NCI-H2081 treated with DMSO at 0.1 percent for 48 hours (cell line): ENCODE measurements at regions not wholly inside any gene's neighbourhood (a gene's known extent, or its start where the extent isn't known, plus 50 kb on each side); places are given as distances from the start of the nearest gene placed in this dataset.

ENCODE experiments used
- DNase-seq: peaks from one replicate; lab custom pipeline; 2025; lab: John Stamatoyannopoulos, UW

DNA sequence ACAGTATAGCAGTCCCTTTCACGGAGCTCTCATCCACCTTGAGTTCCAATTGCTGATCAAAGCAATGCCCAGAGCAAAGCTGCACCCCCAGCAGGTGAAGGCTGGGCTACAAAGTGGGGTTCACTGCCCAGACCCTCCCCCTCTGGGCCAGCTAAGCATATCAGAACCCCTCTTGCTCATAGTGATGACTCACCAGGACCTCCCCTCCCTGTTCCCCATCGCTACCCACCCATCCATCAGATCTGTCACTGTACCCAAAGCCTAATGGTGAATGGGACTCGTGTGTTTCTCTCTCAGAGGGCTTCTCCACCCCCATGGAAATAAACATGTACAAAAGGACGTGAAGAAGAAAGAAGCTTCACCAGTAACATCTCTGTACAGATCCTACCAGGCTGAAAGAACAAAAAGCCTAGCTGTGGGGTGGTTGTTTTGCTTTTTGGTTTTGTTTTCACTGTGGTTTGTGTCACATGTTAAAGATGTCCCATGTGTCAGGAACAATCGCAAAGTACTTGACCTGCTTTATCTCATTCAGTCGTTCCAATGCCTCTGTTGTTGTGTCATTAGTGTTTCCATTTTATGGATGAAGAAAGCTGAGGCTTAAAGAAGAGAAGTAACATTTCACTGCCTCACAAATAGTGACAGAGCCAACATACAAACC is 518.5 kb downstream of the CD83 start:
- no peak for DNase-seq

GRCh38 chr6:14638435-14638905 is 520.9 kb downstream of the CD83 start:
- no peak for DNase-seq

GRCh38 chr6:14638906-14639761 is 521.6 kb downstream of the CD83 start:
- peak; percentile 36 for DNase-seq

DNA sequence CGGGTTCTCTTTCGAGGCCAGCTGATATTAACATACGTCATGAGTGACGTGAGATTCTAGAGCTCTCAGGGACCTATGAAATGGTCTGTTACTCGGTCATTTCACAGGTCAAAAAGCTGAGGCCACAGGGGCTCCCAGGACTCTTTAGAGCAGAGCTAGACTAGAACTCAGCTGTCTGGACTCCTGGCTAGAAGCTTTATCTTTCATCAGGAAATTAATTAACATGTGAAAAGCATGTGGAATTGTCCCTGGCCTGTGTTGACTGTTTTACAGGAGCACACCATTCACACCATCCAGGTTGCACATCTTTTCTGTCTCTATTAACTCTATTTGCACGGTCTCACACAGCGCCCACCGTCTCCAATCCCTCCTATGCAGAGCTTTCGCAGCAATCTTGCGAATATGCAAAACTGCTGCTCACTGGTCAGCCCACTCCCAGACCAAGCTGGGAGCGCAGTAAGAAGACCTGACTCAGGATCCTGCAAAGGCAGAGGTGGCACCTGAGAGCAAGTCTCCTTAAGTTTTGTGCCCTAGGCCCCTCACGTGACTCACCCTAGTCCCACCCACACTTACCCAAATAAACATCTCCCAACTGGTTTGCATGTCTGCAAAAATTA is 522.5 kb downstream of the CD83 start:
- DNase-seq = no peak

DNA sequence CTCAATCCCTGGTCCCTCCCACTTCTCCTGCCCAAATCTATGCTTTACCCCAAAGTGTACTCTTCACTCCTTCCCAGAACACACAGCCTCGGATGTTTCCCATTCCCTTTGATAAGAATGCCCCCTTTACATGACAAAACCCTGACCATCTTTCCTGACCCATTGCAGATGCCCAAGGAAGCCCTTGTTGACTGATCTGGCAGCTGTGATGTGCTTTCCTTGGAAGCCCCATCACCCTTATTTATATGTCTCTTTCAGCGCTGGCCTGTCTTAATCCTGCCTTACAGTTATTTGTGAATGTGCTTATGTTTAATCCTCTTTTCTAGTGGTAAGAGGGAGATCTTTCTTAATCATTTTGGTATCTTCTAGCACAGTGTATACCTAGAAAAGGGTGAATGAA is 523.1 kb downstream of the CD83 start:
- DNase-seq = no peak

DNA sequence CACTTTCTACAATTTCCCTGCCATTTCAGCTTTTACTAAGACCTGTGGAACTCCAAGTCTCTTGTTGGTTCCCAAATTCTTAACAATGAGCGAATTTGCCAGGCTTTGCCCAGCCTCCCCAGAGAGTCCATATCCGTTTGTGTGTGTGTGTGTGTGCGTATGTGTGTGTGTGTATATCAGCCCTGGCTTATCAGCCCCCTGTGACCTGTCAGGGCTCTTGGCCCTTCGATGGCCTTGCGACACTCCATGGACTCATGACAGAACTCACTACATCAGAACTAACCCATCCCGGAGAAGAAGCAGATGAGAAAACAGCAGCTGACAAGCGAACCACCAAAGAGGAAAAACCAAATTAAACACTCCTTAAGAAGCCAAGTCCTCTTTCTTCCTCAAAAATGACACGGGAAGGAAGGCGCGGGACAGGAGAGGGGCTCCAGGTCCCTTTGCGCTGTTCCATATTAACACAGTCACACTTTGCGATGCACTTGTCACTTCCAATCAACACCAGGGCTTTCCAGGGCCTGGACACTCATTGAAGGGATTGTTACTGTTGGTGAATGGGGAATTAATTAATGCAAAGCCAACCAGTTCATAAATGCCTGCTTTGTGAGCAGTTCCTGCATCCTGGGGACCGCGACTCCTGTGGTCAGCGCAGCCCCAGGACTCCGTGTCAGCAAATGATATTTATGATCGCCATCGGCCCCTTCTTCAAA is 524.0 kb downstream of the CD83 start:
- no peak for DNase-seq

GRCh38 chr6:14642136-14642505 is 524.5 kb downstream of the CD83 start:
- DNase-seq = no peak

DNA sequence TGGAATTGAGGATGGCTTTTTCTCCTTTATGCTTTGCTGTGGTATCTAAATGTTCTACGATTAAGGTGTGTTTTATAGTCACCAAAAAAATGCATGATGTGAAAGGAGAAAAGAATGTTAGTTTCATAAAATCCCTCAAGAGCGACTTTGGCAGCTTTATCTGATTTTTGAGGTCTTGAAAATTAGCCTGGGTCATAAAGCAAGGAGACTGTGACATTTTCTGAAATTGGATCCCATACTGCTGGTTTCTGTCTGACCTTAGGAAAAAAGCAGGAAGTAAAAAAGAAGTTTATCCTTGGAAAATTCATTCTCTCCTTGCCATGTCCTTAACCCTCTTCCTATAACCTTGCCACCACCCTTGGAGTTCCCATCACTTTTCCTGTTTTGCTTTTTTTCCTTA is 525.3 kb downstream of the CD83 start:
- DNase-seq = no peak

GRCh38 chr6:14644381-14644780 is 526.8 kb downstream of the CD83 start:
- DNase-seq = no peak

DNA sequence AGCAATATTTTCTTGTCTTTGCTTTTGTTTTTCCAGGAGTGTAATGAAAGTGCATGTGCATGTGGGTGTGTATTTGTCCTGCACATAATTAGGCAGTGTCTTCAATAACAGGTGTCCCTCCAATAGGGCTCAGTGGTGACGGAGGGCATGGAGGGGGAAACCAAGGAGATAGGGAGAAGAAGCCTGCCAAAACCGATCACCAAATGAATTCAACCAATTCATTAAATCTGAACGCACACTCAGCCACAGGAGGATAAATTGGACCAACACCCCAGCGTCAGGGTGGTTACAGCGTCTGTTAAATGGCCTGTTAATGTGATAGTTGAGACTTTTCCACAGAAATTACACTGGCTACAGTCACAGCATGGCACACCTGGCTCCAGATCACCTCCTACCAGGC is 527.6 kb downstream of the CD83 start:
- no peak for DNase-seq

- no peak for DNase-seq
These were observed 528.3 kb downstream of the CD83 start for GRCh38 chr6:14645841-14646240.

DNA sequence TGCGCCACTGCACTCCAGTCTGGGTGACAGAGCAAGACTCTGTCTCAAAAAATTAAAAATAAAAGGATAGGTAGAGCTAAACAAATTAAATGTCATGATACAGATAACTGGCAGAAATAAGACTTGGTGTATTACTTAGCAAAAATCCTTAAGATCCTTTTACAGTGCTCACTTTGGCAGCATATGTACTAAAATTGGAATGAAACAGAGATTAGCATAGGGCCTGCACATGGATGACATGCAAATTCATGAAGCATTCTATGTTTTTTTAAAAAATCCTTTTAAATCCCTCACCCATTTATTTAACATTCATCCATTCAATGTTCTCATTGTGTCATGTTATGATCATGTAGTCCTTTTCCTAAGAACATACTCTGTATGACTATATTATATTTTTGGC is 528.8 kb downstream of the CD83 start:
- DNase-seq = no peak

DNA sequence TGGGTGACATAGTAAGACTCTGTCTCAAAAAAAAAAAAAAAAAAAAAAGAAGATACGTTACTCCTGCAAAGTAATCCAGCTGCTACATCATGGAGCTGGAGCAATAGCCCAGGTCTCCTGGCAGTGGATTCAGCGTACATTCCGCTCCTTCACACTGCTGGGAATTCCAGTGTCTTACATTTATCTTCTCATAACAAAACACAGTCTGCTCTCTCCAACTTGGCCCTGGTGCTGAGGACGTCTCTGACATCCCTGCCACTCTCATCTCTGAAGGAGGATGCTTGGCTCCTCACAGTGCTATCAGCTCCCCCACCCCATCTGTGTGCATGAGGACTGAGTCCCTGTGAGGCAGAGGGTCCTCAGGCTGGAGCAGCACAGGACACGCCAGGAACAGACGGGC is 529.8 kb downstream of the CD83 start:
- DNase-seq = no peak

DNA sequence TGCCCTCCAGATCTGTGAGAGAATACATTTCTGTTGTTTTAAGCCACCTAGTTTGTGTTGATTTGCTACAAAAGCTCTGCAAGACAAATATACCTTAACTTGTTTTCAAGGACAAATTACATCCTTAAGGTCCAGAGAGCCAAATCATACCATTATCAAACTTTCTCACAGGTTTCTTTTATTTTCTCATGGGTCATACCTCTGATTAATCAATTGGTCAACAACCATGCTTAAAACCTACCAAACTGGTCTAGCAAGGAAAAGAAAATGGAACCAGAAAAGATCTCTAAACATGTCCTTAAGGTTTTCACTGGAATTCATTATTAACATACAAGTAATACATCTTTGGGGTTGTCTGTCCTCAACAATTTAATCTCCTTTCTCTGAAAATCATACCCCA is 535.0 kb downstream of the CD83 start:
- no peak for DNase-seq

DNA sequence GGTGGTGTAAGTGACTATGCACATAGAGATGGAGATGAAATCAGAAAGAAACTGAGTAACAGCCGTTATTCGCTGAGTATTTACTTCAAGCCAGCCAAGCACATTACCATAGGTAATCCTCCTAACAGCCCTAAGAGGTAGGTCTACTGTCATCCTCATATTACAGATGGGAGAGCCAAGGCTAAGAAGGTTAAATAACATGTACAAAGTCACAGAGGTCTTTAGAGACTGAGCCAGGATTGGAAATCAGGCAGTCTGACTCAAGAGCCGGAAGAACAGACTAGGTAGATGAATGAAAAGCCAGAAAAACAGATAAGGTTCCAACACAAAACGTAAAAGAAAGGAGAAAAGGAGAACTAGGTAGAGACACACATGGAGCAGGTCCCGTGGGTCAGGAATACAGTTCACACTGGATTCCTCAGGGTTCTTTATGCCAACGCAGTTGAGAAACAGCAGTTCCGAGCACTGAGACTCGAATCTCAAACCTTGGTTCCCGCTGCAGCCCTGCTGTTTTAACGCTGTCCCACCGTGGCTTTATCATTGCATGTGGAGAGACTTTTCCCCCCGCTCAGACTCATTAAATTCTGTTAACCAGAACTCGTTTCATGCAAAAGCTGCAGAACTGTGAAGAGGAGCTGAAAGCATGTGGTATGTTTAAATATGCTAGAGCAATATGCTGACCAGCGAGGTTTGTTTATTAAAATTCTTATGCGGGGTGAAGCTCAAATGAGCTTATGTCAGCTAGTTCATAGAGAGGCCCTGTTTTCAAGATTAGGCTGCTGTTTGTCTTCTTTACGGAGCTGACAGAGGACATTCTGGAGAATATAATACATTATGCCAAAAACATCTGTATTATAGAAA is 537.9 kb downstream of the CD83 start:
- no peak for DNase-seq

DNA sequence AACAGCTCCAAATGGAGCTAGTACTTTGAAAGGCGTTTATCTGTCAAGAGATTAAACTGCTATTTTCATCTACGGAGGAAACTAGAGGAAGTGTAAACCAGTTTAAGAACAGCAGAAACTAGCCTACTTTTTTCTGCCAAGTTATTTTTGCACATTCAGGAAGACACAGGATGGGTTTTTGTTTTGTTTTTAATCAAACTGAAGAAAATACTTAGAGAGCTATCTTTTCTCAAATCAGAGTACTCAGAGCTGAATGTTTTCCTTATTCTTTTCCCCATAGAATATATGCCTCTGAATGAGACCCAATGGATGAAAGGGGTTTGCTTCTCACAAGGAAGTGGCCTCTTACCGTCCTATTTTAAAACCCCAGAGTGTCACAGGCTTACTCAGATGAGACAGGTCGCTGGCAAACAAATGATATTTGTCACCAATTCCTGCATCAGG is 538.5 kb downstream of the CD83 start:
- no peak for DNase-seq

DNA sequence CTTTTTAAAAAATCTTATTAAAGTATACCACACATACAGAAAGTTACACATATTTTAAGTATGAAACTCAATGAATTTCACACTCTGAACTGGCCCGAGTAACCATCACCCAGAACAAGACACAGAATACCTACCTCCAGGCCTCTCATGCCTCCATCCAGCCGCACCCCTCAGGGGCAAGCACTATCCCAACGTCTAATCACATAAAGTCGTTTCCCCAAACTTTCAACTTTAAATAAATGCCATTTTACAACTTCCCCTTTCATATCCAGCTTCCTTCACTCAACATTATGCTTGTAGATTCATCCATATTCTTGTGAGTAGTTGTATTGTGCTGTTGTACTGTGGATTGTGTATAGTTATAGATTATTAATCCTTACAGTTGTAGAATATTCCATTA is 539.1 kb downstream of the CD83 start:
- no peak for DNase-seq

DNA sequence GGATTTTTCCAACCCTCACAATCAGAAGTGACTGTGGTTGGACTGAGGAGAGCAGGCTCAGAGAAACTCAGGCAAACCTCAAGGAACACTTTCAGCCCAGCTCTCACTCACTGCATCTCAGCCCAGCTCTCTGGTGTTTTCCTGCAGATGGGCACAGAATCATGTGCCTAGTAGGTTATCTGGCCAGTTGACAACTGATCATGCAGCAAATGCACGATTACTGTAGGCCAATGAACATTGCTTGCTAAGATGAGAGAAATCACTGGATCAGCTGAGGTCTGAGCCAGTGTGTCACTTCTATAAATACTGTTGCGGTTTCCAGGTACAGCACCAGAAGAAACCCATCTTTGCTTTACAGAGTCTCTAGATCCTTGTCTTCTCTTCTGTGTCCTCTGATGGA is 540.5 kb downstream of the CD83 start:
- no peak for DNase-seq

- DNase-seq = no peak
These were observed 541.5 kb downstream of the CD83 start for GRCh38 chr6:14658886-14659561.

- DNase-seq = no peak
These were observed 542.3 kb downstream of the CD83 start for GRCh38 chr6:14659841-14660240.
